Heart right ventricle (tissue), 16 donors: ENCODE measurements at regions not wholly inside any gene's neighbourhood (a gene's known extent, or its start where the extent isn't known, plus 50 kb on each side); places are given as distances from the start of the nearest gene placed in this dataset.

ENCODE experiments used
- ATAC-seq, 8 donors: fragments of 200-7000 bp; cut with Tn5 transposase; one replicate each; pipeline ENCODE4 v1.9.1; 2020; ENCODE audit warnings: mild to moderate bottlenecking in 8 of 8, moderate library complexity in 8 of 8, moderate number of reproducible peaks in 1 of 8
- DNase-seq, 2 donors: peaks; one replicate each; pipeline ENCODE4 v3.0.0-alpha.2; 2020
- H3K27ac ChIP-seq, 10 donors: fragments of 200-600 bp; sonication (generic) in 2 of 10; one replicate each; pipeline versions ENCODE4 v1.5.0 to v1.8.0; 2020 to 2022; ENCODE audit warnings: mild to moderate bottlenecking in 3 of 10
- H3K27me3 ChIP-seq, 7 donors: fragments of 200-600 bp; one replicate each; pipeline ENCODE4 v1.8.0; 2021 to 2022; ENCODE audit warnings: mild to moderate bottlenecking in 2 of 7
- H3K36me3 ChIP-seq, 9 donors: fragments of 200-600 bp; sonication (generic) in 1 of 9; one replicate each; pipeline versions ENCODE4 v1.5.0 to v1.8.0; 2020 to 2022; ENCODE audit warnings: mild to moderate bottlenecking in 2 of 9
- H3K4me1 ChIP-seq, 9 donors: fragments of 200-600 bp; sonication (generic) in 1 of 9; one replicate each; pipeline versions ENCODE4 v1.5.0 to v1.8.0; 2020 to 2022; ENCODE audit warnings: mild to moderate bottlenecking in 4 of 9
- H3K4me3 ChIP-seq, 10 donors: fragments of 200-600 bp; sonication (generic) in 2 of 10; one replicate each; pipeline versions ENCODE4 v1.5.0 to v1.8.0; 2020 to 2022; ENCODE audit warnings: mild to moderate bottlenecking in 7 of 10, moderate library complexity in 2 of 10
- H3K9me3 ChIP-seq, 11 donors: fragments of 200-600 bp in 10 of 11; sonication (generic) in 2 of 11; one replicate each; pipeline versions ENCODE4 v1.5.0 to v1.8.0; 2013 to 2022; ENCODE audit warnings: mild to moderate bottlenecking in 2 of 11, control low read depth in 1 of 11, moderate library complexity in 1 of 11
- WGBS, 2 donors: extraction: QIAGEN DNeasy Blood & Tissue Kit; methylation state at CpG; one replicate each; pipeline ENCODE4 v1.1.7; 2013; ENCODE audit warnings: inconsistent platforms in 1 of 2; 5-methylcytosine and 5-hydroxymethylcytosine counted together
- intact Hi-C, 10 donors: fragments of 100-400 bp; cut with DNase I; formaldehyde crosslinking; loops; one replicate each; pipeline versions ENCODE4 v1.11.1 to v1.14.2; 2022
- TF ChIP-seq, protein P1 (sequence below), 9 donors: fragments of 200-600 bp; sonication (generic) in 2 of 9; IDR thresholded peaks; one replicate each; pipeline versions ENCODE4 v1.5.0 to v1.8.0; 2021 to 2022; ENCODE audit warnings: antibody characterized with exemption in 9 of 9, mild to moderate bottlenecking in 5 of 9, moderate library complexity in 1 of 9
- donor health status: Arrhythmogenic right ventricular cardiomyopathy.
- donor health status: ischemic (EF 13 %, LVEDD 7.1; RV severe dilation, severe dysfunction).
- donor health status: healthy with polysubstance abuse.
- donor health status: DM: no; HTN: yes; CAD: no.
- donor health status: DM: no; HTN: no; CAD: no.
- donor health status: ischemic (EF 25% LVEDD 6.9; RV normal size, moderate dysfunction).
- donor health status: ischemic (EF 25% LVEDD 5.7; RV mildly dilated, moderate dysfunction).
- donor health status: healthy.
- donor health status: DM: yes; HTN: yes; CAD: no.
- donor health status: Ischemic cardiomyopathy.
- donor health status: ischemic (EF 35%, LVEDD 5.7; RV mildly dilated, moderate dysfunction).
- donor health status: nonischemic (EF 11% LVEDD 7.7; RV severe dilation, severe dysfunction).
- donor health status: DM: yes; HTN: yes; CAD: no.
- donor health status: PGD.
- donor health status: ischemic (EF 29% LVEDD 5.4; RV normal size, mild dysfunction).
- donor health status: nonischemic (EF 23%, LVEDD 6.1; RV moderate dilation, normal function).

DNA sequence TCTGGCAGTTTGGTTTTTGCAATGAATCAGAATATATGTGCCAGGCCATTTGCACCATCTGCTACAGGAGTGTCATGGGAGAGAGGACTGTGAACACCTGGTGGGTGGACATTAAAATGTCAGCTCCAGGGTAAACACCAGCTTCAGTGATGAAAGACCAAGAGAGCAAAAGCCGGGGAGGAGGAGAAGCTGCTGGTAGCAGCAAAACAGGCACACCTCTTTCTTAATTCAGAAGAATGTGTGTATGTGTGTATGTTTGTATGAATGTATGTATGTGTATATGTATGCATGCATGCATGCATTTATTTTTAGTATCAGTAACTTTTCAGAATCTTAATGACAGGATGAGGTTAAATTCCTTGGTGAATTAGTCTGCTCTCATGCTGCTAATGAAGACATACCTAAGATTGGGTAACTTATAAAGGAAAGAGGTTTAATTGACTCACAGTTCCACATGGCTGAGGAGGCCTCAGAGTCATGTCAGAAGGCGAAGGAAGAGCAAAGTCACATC, 357.4 kb upstream of the PRICKLE1 start:
- 88 to 98% methylated on average over 2 of the region's 2 CpGs for WGBS, 2 donors
- TF ChIP-seq, protein P1, sequence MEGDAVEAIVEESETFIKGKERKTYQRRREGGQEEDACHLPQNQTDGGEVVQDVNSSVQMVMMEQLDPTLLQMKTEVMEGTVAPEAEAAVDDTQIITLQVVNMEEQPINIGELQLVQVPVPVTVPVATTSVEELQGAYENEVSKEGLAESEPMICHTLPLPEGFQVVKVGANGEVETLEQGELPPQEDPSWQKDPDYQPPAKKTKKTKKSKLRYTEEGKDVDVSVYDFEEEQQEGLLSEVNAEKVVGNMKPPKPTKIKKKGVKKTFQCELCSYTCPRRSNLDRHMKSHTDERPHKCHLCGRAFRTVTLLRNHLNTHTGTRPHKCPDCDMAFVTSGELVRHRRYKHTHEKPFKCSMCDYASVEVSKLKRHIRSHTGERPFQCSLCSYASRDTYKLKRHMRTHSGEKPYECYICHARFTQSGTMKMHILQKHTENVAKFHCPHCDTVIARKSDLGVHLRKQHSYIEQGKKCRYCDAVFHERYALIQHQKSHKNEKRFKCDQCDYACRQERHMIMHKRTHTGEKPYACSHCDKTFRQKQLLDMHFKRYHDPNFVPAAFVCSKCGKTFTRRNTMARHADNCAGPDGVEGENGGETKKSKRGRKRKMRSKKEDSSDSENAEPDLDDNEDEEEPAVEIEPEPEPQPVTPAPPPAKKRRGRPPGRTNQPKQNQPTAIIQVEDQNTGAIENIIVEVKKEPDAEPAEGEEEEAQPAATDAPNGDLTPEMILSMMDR (IDR thresholded peaks at IDR 0.05) = no peak
- intact Hi-C loops = no loop called here
- Histone ChIP-seq H3K4me1 (no peaks in the 10 kb centered on the region), H3K4me3 (no peak overlapping the region), H3K9me3 (peaks cover 0 to 35% (median 11%) of the 10 kb centered on the region in 11 donors), H3K36me3 (no peaks in the 10 kb centered on the region), H3K27ac (no peak overlapping the region), H3K27me3 (no peaks in the 10 kb centered on the region)
- ATAC-seq = no peak
- DNase-seq = no peak

DNA sequence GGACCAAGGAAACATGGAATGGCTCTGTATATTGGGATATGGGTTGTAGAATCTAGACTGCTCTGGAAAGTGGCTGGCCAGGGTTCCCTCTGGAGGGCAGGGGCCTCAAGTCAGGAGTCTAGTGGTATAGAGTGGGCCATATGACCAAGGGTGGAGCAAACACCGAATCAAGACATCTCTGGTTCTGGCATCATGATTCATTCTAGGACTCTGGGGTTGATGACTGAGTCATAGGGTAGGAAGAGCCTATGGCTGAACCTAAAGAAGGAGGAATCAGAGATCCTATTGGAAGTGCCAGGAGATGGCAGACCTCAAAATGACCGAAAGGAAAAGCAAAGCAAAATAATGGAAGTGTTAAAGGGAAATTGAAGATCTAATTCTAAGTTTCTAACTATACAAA, 356.4 kb upstream of the PRICKLE1 start:
- DNase-seq = no peak
- TF ChIP-seq, protein P1 (IDR thresholded peaks at IDR 0.05) = no peak
- peaks cover 0 to 43% (median 15%) of the 10 kb centered on the region in 11 donors for H3K9me3 ChIP-seq
- H3K27me3 ChIP-seq = no peaks in the 10 kb centered on the region
- H3K4me1 ChIP-seq = no peaks in the 10 kb centered on the region
- H3K4me3 ChIP-seq = no peak overlapping the region
- ATAC-seq = no peak
- H3K36me3 ChIP-seq = no peaks in the 10 kb centered on the region
- intact Hi-C loops = no loop called here
- 91 to 97% methylated on average over 2 of the region's 2 CpGs for WGBS, 2 donors
- no peak overlapping the region for H3K27ac ChIP-seq

DNA sequence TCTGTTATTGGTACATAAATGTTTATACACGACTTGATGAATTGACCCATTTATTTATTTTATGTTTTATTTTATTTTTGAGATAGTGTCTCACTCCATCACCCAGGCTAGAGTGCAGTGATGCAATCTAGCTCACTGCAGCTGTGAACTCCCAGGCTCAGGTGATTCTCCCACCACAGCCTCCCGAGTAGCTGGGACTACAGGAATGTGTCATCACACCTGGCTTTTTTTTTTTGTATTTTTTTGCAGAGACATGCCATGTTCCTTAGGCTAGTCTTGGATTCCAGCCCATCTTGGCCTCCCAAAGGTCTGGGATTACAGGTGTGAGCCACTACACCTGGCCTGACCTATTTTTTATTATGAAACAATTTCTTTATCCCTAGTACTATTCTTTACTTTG, 355.0 kb upstream of the PRICKLE1 start:
- ATAC-seq = no peak
- no peaks in the 10 kb centered on the region for H3K36me3 ChIP-seq
- no peak overlapping the region for H3K27ac ChIP-seq
- 86 to 89% methylated on average over 2 of the region's 2 CpGs for WGBS, 2 donors
- intact Hi-C loops = no loop called here
- TF ChIP-seq, protein P1 (IDR thresholded peaks at IDR 0.05) = no peak
- H3K27me3 ChIP-seq = no peaks in the 10 kb centered on the region
- no peak overlapping the region for H3K4me3 ChIP-seq
- H3K4me1 ChIP-seq = no peaks in the 10 kb centered on the region
- peaks cover 0 to 53% (median 16%) of the 10 kb centered on the region in 11 donors for H3K9me3 ChIP-seq
- DNase-seq = no peak

DNA sequence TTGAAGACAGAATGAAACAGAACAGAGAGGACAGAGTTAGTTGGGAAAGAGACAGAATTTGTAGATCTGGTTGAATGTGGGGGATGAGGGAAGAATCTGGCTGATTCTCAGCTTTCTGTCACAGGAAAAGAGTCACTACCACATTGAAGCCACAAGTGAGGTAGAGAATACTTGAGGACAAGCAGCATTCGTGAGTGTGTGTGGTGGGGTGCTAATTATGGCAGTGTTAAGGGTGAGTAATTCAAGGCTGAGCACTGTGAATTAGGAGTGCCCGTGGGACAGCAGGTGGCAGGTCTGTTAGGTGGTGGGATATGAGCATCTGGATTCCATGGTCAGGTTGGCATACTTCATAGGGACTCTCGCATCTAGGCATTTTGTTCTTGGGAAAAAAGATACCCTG, 347.4 kb upstream of the PRICKLE1 start:
- intact Hi-C loops = no loop called here
- ATAC-seq (no peak), DNase-seq (no peak)
- H3K27ac ChIP-seq = no peak overlapping the region
- TF ChIP-seq, protein P1 (IDR thresholded peaks at IDR 0.05) = no peak
- 71 to 75% methylated on average over 3 of the region's 3 CpGs for WGBS, 2 donors
- peaks cover 0 to 6% (median 0%) of the 10 kb centered on the region in 9 donors for H3K4me1 ChIP-seq
- H3K27me3 ChIP-seq = no peaks in the 10 kb centered on the region
- H3K4me3 ChIP-seq = no peak overlapping the region
- H3K36me3 ChIP-seq = no peaks in the 10 kb centered on the region
- peaks cover 0 to 38% (median 8%) of the 10 kb centered on the region in 11 donors for H3K9me3 ChIP-seq
